LNCaP clone FGC (cell line): ENCODE measurements at regions not wholly inside any gene's neighbourhood (a gene's known extent, or its start where the extent isn't known, plus 50 kb on each side); places are given as distances from the start of the nearest gene placed in this dataset.

Source experiments
- DNase-seq: peaks from one replicate; pipeline ENCODE4 v3.0.0-alpha.2; 2011; ENCODE audit warnings: low read depth
- H3K4me3 ChIP-seq: 2 replicates; pipeline ENCODE4 v1.5.1; 2011; ENCODE audit warnings: mild to moderate bottlenecking, low read depth, low read length, control low read depth
- TF ChIP-seq, protein P1 (sequence below): IDR thresholded peaks from 2 replicates; pipeline ENCODE4 v1.5.1; 2012; ENCODE audit warnings: mild to moderate bottlenecking; ENCODE audit not compliant: control insufficient read depth, insufficient read depth; ENCODE audit errors: extremely low read depth

DNA sequence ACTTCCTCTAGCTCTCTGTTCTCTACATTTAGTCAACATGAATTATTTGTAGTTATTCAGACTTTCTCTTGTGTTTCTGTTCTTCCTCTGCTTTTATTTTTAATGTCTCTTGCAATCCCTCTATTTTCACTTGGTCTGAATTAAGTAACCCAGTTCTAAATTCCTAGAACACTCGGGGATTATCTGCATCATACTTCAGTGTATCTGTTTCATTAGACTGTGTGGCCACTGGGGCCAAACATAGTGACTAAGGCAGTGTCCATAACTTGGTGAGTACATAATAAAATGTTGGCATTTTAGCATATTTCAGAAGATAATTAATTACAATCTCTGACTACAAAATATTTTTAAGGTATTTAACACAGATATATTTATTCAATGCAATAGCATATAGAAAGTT lies 1087.2 kb upstream of the B3GALT2 start:
- no peak for DNase-seq
- TF ChIP-seq, protein P1, sequence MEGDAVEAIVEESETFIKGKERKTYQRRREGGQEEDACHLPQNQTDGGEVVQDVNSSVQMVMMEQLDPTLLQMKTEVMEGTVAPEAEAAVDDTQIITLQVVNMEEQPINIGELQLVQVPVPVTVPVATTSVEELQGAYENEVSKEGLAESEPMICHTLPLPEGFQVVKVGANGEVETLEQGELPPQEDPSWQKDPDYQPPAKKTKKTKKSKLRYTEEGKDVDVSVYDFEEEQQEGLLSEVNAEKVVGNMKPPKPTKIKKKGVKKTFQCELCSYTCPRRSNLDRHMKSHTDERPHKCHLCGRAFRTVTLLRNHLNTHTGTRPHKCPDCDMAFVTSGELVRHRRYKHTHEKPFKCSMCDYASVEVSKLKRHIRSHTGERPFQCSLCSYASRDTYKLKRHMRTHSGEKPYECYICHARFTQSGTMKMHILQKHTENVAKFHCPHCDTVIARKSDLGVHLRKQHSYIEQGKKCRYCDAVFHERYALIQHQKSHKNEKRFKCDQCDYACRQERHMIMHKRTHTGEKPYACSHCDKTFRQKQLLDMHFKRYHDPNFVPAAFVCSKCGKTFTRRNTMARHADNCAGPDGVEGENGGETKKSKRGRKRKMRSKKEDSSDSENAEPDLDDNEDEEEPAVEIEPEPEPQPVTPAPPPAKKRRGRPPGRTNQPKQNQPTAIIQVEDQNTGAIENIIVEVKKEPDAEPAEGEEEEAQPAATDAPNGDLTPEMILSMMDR: no peak
- H3K4me3 ChIP-seq: no peak overlapping the region

DNA sequence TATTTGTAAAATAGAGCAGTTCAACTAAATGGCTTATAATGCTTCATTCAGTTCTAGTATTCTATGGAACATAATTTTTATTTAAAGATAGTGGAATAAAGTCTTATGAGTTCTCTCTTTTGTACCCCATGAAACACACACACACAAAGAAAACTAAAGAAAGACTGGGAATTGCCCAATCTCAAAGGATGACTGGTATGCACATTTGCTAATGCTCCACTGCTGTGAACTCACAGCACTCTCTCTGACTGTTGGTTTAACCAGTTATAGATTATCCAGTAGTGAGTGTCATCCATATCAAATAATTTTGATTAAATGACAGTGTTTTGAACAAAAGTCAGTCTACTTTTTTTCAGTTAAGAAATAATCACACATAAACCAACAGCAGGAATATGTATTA lies 1082.4 kb upstream of the B3GALT2 start:
- H3K4me3 ChIP-seq: no peak overlapping the region
- no peak for DNase-seq
- TF ChIP-seq, protein P1: no peak

GRCh38 chr1:194267021-194267420 lies 1080.6 kb upstream of the B3GALT2 start:
- no peak for DNase-seq
- TF ChIP-seq, protein P1: no peak
- no peak overlapping the region for H3K4me3 ChIP-seq

DNA sequence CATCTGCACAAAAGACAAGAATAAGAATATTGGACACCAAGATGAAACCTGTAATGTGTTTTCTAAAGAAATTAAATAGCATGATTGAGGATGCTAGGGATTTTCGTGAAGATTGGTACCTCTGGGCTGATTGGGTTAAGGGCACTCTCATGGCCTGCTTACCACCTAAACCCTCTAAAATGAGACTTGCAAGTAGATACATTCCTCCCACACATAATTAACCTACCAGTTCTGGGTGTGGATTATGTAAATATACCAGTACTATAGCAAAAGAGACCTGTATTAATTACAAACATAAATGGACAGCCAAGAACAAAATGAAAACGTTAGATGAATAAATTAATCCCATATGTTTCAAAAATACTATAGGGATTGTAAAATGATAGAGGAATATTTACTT lies 1069.6 kb upstream of the B3GALT2 start:
- H3K4me3 ChIP-seq: no peak overlapping the region
- TF ChIP-seq, protein P1: no peak
- DNase-seq: no peak

GRCh38 chr1:194252199-194252598 lies 1065.8 kb upstream of the B3GALT2 start:
- no peak overlapping the region for H3K4me3 ChIP-seq
- TF ChIP-seq, protein P1: no peak

DNA sequence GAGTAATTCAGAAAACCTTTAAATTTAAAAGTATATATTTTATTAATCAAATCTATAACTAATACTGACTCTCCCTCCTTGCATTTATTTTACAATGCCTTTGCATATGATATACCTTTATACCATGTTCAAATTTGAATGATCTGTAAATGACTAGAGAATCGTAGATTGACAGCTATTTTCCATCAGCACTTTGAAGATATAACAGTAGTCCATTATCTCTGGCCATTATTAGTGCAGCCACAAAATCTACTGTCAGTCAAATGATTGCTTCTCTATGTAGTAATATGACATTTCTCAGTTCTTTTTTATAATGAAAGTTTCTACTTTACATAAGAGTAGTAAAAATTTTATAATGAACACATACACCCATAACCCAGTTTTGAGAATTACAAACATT lies 1054.8 kb upstream of the B3GALT2 start:
- TF ChIP-seq, protein P1: no peak
- no peak for DNase-seq
- H3K4me3 ChIP-seq: no peak overlapping the region

More at GRCh38 chr1:194252199-194252598, 1065.8 kb upstream of the B3GALT2 start:
- no peak for DNase-seq

DNA sequence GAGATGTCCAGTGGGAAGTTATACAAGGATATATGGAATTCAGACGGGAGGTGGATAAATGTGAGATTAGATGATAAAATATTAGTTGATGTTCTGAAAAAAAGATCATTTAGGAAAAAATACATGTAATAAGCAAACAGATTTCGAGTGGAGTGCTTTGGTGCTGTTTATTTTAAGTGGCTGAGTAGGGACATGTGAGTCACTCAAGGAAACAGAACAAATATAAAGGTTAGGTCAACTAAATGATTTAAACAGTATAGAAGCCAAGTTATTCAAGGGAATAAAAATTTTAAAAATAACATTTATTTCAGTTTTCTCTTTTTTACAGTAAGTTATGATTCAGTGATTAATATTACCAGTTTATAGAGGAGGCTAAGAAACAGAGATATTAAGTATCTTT lies 1046.7 kb upstream of the B3GALT2 start:
- TF ChIP-seq, protein P1: no peak
- H3K4me3 ChIP-seq: no peak overlapping the region
- DNase-seq: no peak
